BLaER1 (cell line): ENCODE measurements at regions not wholly inside any gene's neighbourhood (a gene's known extent, or its start where the extent isn't known, plus 50 kb on each side); places are given as distances from the start of the nearest gene placed in this dataset.

Experiments
- H3K27ac ChIP-seq: shearing (Covaris generic); formaldehyde crosslinking; 2 replicates; pipeline ENCODE4 v1.8.1; 2022
- H3K27me3 ChIP-seq: shearing (Covaris generic); formaldehyde crosslinking; 2 replicates; pipeline ENCODE4 v1.8.1; 2022
- H3K36me3 ChIP-seq: shearing (Covaris generic); formaldehyde crosslinking; 2 replicates; pipeline ENCODE4 v1.8.1; 2022
- H3K4me1 ChIP-seq: shearing (Covaris generic); formaldehyde crosslinking; 2 replicates; pipeline ENCODE4 v1.8.1; 2022
- H3K4me2 ChIP-seq: shearing (Covaris generic); formaldehyde crosslinking; 2 replicates; pipeline ENCODE4 v1.8.1; 2022
- H3K4me3 ChIP-seq: shearing (Covaris generic); formaldehyde crosslinking; 2 replicates; pipeline ENCODE4 v1.8.1; 2022
- H3K9ac ChIP-seq: shearing (Covaris generic); formaldehyde crosslinking; 2 replicates; pipeline ENCODE4 v1.8.1; 2022
- H3K9me3 ChIP-seq: shearing (Covaris generic); formaldehyde crosslinking; 2 replicates; pipeline ENCODE4 v1.8.1; 2022
- H4K20me1 ChIP-seq: shearing (Covaris generic); formaldehyde crosslinking; 2 replicates; pipeline ENCODE4 v1.8.1; 2022
- Cebpa-rat ChIP-seq: shearing (Covaris generic); IDR thresholded peaks from 2 replicates; pipeline ENCODE4 v1.8.1; 2022

DNA sequence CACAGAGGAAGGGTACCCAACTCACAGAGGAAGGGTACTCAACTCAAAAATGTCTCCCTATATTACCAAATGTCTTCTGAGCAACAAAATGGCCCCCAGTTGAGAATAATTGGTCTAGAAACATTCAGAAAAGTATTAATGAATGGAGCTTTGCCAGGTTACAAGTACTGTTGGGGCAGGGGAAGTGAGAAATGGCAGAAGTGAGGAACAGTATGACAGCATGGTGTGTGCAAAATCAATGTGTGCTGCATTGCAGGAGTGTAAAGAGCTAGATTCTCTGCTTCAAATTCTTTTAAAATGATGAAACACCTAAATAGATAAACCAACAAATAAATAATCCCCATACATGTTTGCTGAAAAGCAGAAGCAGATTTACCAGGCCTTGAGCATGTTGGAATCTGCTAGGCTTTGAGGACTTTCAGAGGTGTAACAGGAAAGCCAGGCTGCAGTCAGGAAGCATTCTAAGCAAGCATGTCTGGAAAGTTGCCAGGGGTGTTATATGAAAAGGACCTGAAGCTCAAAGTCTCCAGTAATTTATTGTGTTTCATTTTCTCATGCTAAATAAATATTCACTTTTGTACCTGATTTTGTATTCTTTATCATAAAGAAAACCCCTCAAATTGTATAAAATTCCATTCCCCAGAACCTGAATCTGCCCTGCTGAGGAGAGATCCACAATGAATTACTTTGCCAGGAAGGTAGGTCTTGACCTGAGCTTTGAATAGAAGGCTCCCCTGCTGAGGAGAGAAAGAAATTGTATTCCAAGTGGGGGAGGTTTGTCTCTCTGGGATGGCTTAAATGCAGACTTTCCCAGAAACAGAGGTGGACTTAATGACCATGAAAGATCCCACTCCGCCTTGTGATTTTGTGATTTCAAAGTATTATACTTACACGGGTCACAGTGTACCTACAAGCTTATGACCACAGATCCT lies 265.0 kb upstream of the MARCKS start:
- no peaks in the 10 kb centered on the region for H3K4me1 ChIP-seq
- no peaks in the 10 kb centered on the region for H3K9me3 ChIP-seq
- H3K27ac ChIP-seq, result no peak overlapping the region
- no peaks in the 10 kb centered on the region for H3K36me3 ChIP-seq
- H3K4me3 ChIP-seq, result no peak overlapping the region
- H3K4me2 ChIP-seq, result no peak overlapping the region
- no peak overlapping the region for H3K9ac ChIP-seq
- H3K27me3 ChIP-seq, result no peaks in the 10 kb centered on the region
- TF ChIP-seq Cebpa-rat, result no peak
- H4K20me1 ChIP-seq, result no peaks in the 10 kb centered on the region

DNA sequence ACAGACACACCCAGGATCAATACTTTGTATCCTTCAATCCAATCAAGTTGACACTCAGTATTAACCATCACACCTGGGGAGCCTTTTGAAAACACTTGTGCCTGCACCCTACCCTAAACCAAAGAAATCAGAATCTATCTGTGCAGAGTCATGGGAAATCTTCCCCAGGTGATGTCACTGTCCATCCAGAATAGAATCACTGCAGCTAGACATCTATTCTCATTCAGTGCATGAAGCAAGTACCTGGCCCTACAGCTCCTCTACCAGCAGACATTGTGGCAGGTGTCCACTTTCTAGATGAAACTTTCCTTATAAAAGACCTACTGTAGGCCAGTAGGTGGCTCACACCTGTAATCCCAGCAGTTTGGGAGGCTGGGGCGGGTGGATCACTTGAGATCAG lies 262.4 kb upstream of the MARCKS start:
- no peak overlapping the region for H3K4me3 ChIP-seq
- H3K27ac ChIP-seq, result no peak overlapping the region
- TF ChIP-seq Cebpa-rat, result no peak
- H3K4me1 ChIP-seq, result no peaks in the 10 kb centered on the region
- no peak overlapping the region for H3K9ac ChIP-seq
- no peaks in the 10 kb centered on the region for H4K20me1 ChIP-seq
- H3K36me3 ChIP-seq, result no peaks in the 10 kb centered on the region
- H3K9me3 ChIP-seq, result no peaks in the 10 kb centered on the region
- H3K27me3 ChIP-seq, result no peaks in the 10 kb centered on the region
- H3K4me2 ChIP-seq, result no peak overlapping the region

GRCh38 chr6:113595911-113596376 lies 261.2 kb upstream of the MARCKS start:
- no peaks in the 10 kb centered on the region for H4K20me1 ChIP-seq
- no peak for TF ChIP-seq Cebpa-rat
- H3K36me3 ChIP-seq, result no peaks in the 10 kb centered on the region
- H3K27me3 ChIP-seq, result no peaks in the 10 kb centered on the region
- H3K9me3 ChIP-seq, result no peaks in the 10 kb centered on the region
- no peak overlapping the region for H3K4me3 ChIP-seq
- H3K27ac ChIP-seq, result no peak overlapping the region
- no peak overlapping the region for H3K4me2 ChIP-seq
- H3K4me1 ChIP-seq, result no peaks in the 10 kb centered on the region
- no peak overlapping the region for H3K9ac ChIP-seq

DNA sequence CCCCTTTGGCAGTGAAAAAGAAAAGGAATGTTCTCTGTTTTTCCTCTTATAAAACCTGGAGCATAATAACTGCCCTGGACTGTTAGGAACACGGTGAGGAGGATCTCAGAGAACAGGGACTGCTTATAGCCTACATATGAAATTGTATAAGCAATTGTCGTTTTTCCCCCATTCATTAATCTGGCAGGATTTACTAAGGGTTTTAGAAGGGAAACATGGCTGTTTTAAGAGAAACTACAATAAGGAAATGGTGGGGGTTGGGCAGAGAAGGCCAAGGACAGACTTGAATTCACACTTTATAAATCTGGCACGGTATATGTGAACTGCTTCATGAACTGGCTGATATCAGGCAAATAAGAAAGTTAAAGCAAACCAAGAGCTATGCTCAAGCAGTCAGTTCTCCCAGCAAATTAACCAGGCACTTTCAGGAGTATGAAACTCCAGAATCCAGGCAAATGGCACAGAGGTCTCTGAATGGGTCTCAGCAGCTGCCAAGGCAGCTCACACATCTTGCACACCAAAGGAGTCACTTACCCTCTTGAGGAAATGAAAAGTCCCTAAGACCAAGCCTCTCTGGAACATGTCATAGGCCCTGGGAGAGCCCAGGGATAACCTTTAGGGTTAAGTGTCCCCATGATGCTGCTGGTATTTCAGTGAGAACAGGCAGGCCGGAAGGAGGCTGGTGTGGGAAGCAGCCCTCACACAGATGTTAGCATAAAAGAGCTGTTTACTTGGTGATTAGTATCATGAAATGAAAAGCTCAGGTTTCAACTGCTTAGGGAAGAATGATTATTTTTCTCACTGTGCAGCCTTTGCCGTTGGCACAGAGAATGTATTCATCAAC lies 260.5 kb upstream of the MARCKS start:
- H3K4me3 ChIP-seq, result no peak overlapping the region
- no peaks in the 10 kb centered on the region for H3K27me3 ChIP-seq
- H3K9me3 ChIP-seq, result no peaks in the 10 kb centered on the region
- no peak overlapping the region for H3K4me2 ChIP-seq
- no peaks in the 10 kb centered on the region for H3K36me3 ChIP-seq
- no peaks in the 10 kb centered on the region for H3K4me1 ChIP-seq
- no peak overlapping the region for H3K27ac ChIP-seq
- no peak for TF ChIP-seq Cebpa-rat
- no peak overlapping the region for H3K9ac ChIP-seq
- no peaks in the 10 kb centered on the region for H4K20me1 ChIP-seq

- Histone ChIP-seq H4K20me1 (no peaks in the 10 kb centered on the region), H3K4me1 (no peaks in the 10 kb centered on the region), H3K27me3 (no peaks in the 10 kb centered on the region), H3K4me3 (no peak overlapping the region), H3K4me2 (no peak overlapping the region), H3K36me3 (no peaks in the 10 kb centered on the region), H3K9me3 (no peaks in the 10 kb centered on the region), H3K27ac (no peak overlapping the region), H3K9ac (no peak overlapping the region)
- no peak for TF ChIP-seq Cebpa-rat
These were observed 259.9 kb upstream of the MARCKS start for GRCh38 chr6:113597231-113597583.

DNA sequence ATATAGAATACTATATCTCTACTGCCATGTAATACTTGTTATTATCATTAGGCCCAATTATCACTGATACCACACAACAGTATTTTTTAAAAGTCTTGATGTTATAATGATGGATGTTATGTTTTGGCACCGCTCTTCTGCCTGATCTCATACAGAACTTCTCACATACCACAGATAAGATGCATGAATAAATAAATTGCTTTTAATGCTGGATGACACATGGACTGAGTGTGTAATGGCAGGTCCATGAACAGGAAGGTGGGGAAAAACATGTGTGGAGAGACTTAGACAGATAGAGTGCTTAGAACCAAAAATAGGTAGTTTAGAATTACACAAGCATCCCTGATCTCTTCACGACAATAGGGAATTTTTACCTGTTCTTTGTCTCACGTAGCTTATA lies 258.4 kb upstream of the MARCKS start:
- Histone ChIP-seq H3K9me3 (no peaks in the 10 kb centered on the region), H3K4me2 (no peak overlapping the region), H3K4me3 (no peak overlapping the region), H3K4me1 (no peaks in the 10 kb centered on the region), H4K20me1 (no peaks in the 10 kb centered on the region), H3K27me3 (no peaks in the 10 kb centered on the region), H3K9ac (no peak overlapping the region), H3K36me3 (no peaks in the 10 kb centered on the region), H3K27ac (no peak overlapping the region)
- TF ChIP-seq Cebpa-rat, result no peak

GRCh38 chr6:113599444-113599843 lies 257.7 kb upstream of the MARCKS start:
- no peak overlapping the region for H3K27ac ChIP-seq
- no peaks in the 10 kb centered on the region for H3K9me3 ChIP-seq
- no peaks in the 10 kb centered on the region for H4K20me1 ChIP-seq
- no peak for TF ChIP-seq Cebpa-rat
- H3K4me2 ChIP-seq, result no peak overlapping the region
- H3K4me1 ChIP-seq, result no peaks in the 10 kb centered on the region
- no peaks in the 10 kb centered on the region for H3K36me3 ChIP-seq
- H3K4me3 ChIP-seq, result no peak overlapping the region
- H3K27me3 ChIP-seq, result no peaks in the 10 kb centered on the region
- H3K9ac ChIP-seq, result no peak overlapping the region

- Histone ChIP-seq H3K9me3 (no peaks in the 10 kb centered on the region), H3K9ac (no peak overlapping the region), H4K20me1 (no peaks in the 10 kb centered on the region), H3K4me1 (no peaks in the 10 kb centered on the region), H3K27ac (no peak overlapping the region), H3K27me3 (no peaks in the 10 kb centered on the region), H3K36me3 (no peaks in the 10 kb centered on the region), H3K4me2 (no peak overlapping the region), H3K4me3 (no peak overlapping the region)
- no peak for TF ChIP-seq Cebpa-rat
These were observed 256.4 kb upstream of the MARCKS start for GRCh38 chr6:113600551-113601339.

DNA sequence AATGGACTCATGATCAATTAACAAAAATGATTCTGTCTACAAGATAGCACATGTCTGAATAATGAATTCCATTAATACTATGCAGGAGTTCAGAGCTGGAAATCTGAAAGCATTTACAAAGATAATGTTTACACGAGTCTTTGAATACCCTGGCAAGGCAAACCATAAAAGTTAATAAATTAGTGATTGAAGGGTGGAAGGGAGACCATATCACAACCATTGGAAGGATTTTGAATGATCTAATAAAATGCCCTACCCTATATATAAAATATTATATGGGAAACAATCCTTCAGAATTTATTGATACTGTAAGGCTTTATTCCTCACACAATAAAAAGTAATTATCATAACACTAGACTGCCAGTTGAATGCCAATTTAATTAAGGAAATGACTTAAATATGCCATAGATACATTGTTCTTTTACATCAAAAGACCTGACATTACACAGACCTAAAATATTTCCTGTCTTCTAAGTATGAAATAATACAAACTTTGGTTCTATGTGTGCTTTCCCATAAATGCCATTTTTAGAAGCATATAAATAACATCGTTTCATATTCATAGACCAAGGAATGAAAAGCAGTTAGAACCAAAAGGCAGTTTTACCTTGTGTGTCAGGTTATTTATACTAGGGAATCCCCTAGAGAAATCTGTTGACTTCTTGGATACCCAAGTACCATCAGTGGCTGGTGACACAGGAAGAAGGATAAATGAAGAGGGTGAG lies 249.2 kb upstream of the MARCKS start:
- H3K9ac ChIP-seq, result no peak overlapping the region
- no peaks in the 10 kb centered on the region for H3K9me3 ChIP-seq
- H3K27ac ChIP-seq, result no peak overlapping the region
- H3K36me3 ChIP-seq, result no peaks in the 10 kb centered on the region
- no peaks in the 10 kb centered on the region for H3K27me3 ChIP-seq
- H3K4me2 ChIP-seq, result no peak overlapping the region
- no peaks in the 10 kb centered on the region for H3K4me1 ChIP-seq
- no peak for TF ChIP-seq Cebpa-rat
- no peaks in the 10 kb centered on the region for H4K20me1 ChIP-seq
- H3K4me3 ChIP-seq, result no peak overlapping the region
